H9 (cell line): ENCODE measurements at regions not wholly inside any gene's neighbourhood (a gene's known extent, or its start where the extent isn't known, plus 50 kb on each side); places are given as distances from the start of the nearest gene placed in this dataset.

Experiments
- DNase-seq: peaks from one replicate; pipeline ENCODE4 v3.0.0-alpha.2; 2017
- H2AFZ ChIP-seq: one replicate; pipeline ENCODE4 v1.6.1; 2013; ENCODE audit warnings: mild to moderate bottlenecking, low read length, control low read depth, moderate library complexity
- H2AK5ac ChIP-seq: 2 replicates; pipeline ENCODE4 v1.6.1; 2013; ENCODE audit warnings: low read length, control low read depth, mixed read lengths; ENCODE audit not compliant: insufficient read length
- H2BK120ac ChIP-seq: one replicate; pipeline ENCODE4 v1.6.1; 2013; ENCODE audit warnings: low read depth, mild to moderate bottlenecking, low read length, control low read depth, inconsistent platforms; ENCODE audit not compliant: poor library complexity, severe bottlenecking
- H2BK12ac ChIP-seq: 2 replicates; pipeline ENCODE4 v1.6.1; 2013; ENCODE audit warnings: low read length, control low read depth, mixed read lengths, low read depth; ENCODE audit not compliant: insufficient read length
- H2BK15ac ChIP-seq: 2 replicates; pipeline ENCODE4 v1.6.1; 2013; ENCODE audit warnings: low read depth, low read length, control low read depth
- H2BK20ac ChIP-seq: one replicate; pipeline ENCODE4 v1.6.1; 2013; ENCODE audit warnings: low read depth, mild to moderate bottlenecking, low read length, control low read depth, inconsistent platforms; ENCODE audit not compliant: poor library complexity, severe bottlenecking
- H2BK5ac ChIP-seq: 2 replicates; pipeline ENCODE4 v1.6.1; 2013; ENCODE audit warnings: low read length, control low read depth, mixed read lengths; ENCODE audit not compliant: insufficient read length
- H3K14ac ChIP-seq: 2 replicates; pipeline ENCODE4 v1.6.1; 2013; ENCODE audit warnings: low read length, control low read depth; ENCODE audit not compliant: insufficient read depth
- H3K18ac ChIP-seq: 2 replicates; pipeline ENCODE4 v1.6.1; 2013; ENCODE audit warnings: low read depth, mild to moderate bottlenecking, mixed read lengths, low read length, control low read depth; ENCODE audit not compliant: insufficient read length
- H3K23ac ChIP-seq: 2 replicates; pipeline ENCODE4 v1.6.1; 2013; ENCODE audit warnings: low read length, control low read depth, mixed read lengths, low read depth; ENCODE audit not compliant: insufficient read length
- H3K23me2 ChIP-seq: 2 replicates; pipeline ENCODE4 v1.6.1; 2013; ENCODE audit warnings: low read depth, mild to moderate bottlenecking, mixed read lengths, low read length, control low read depth; ENCODE audit not compliant: insufficient read length, poor library complexity, severe bottlenecking
- H3K27ac ChIP-seq: 2 replicates; pipeline ENCODE4 v1.5.1; 2013; ENCODE audit warnings: low read length, control low read depth, mixed read lengths, low read depth; ENCODE audit not compliant: insufficient read length
- H3K27me3 ChIP-seq: 2 replicates; pipeline ENCODE4 v1.6.1; 2013; ENCODE audit warnings: low read length, control low read depth, inconsistent platforms; ENCODE audit not compliant: insufficient read depth
- H3K4ac ChIP-seq: 2 replicates; pipeline ENCODE4 v1.6.1; 2013; ENCODE audit warnings: low read depth, mild to moderate bottlenecking, control low read depth, inconsistent platforms, low read length, moderate library complexity
- H3K4me1 ChIP-seq: 2 replicates; pipeline ENCODE4 v1.6.1; 2013; ENCODE audit warnings: low read length, control low read depth, inconsistent platforms; ENCODE audit not compliant: insufficient read depth
- H3K4me2 ChIP-seq: 2 replicates; pipeline ENCODE4 v1.6.1; 2013; ENCODE audit warnings: low read length, control low read depth, mixed read lengths; ENCODE audit not compliant: insufficient read length, insufficient read depth
- H3K56ac ChIP-seq: 2 replicates; pipeline ENCODE4 v1.6.1; 2013; ENCODE audit warnings: low read depth, mild to moderate bottlenecking, mixed read lengths, low read length, control low read depth; ENCODE audit not compliant: insufficient read length
- H3K79me1 ChIP-seq: 2 replicates; pipeline ENCODE4 v1.6.1; 2013; ENCODE audit warnings: low read depth, mild to moderate bottlenecking, moderate library complexity, low read length, control low read depth, inconsistent platforms; ENCODE audit not compliant: insufficient read depth, poor library complexity, severe bottlenecking
- H3K79me2 ChIP-seq: 2 replicates; pipeline ENCODE4 v1.6.1; 2013; ENCODE audit warnings: low read length, control low read depth, inconsistent platforms; ENCODE audit not compliant: insufficient read depth
- H3K9ac ChIP-seq: 2 replicates; pipeline ENCODE4 v1.6.1; 2013; ENCODE audit warnings: low read length, control low read depth, mixed read lengths; ENCODE audit not compliant: insufficient read length; ENCODE audit errors: extremely low read depth
- H3K9me3 ChIP-seq: one replicate; pipeline ENCODE4 v1.6.1; 2013; ENCODE audit warnings: low read depth, low read length, inconsistent platforms; ENCODE audit not compliant: control insufficient read depth
- H3T11ph ChIP-seq: one replicate; pipeline ENCODE4 v1.6.1; 2013; ENCODE audit warnings: mild to moderate bottlenecking, low read length, control low read depth, inconsistent platforms
- H4K20me1 ChIP-seq: one replicate; pipeline ENCODE4 v1.6.1; 2013; ENCODE audit not compliant: control insufficient read depth, insufficient read length, insufficient read depth
- H4K5ac ChIP-seq: 2 replicates; pipeline ENCODE4 v1.6.1; 2013; ENCODE audit warnings: low read depth, mild to moderate bottlenecking, mixed read lengths, low read length, control low read depth; ENCODE audit not compliant: insufficient read length
- H4K8ac ChIP-seq: replicated peaks from 2 replicates; pipeline ENCODE4 v1.6.1; 2013; ENCODE audit warnings: low read length, control low read depth, mixed read lengths, low read depth; ENCODE audit not compliant: insufficient read length
- H4K91ac ChIP-seq: 2 replicates; pipeline ENCODE4 v1.6.1; 2013; ENCODE audit warnings: low read depth, mild to moderate bottlenecking, moderate library complexity, mixed read lengths, low read length, control low read depth; ENCODE audit not compliant: insufficient read length
- H3K27ac Mint-ChIP-seq, 3 experiments: 2 replicates in 2 of 3; 3 replicates in 1 of 3; pipeline ENCODE4 v1.8.0; 2020 to 2021; ENCODE audit warnings: mixed read lengths in 3 of 3, mild to moderate bottlenecking in 1 of 3, moderate library complexity in 1 of 3
- H3K27me3 Mint-ChIP-seq: 2 replicates; pipeline ENCODE4 v1.8.0; 2021; ENCODE audit warnings: low read depth, mild to moderate bottlenecking, moderate library complexity, mixed read lengths
- H3K36me3 Mint-ChIP-seq, 3 experiments: 2 replicates in 2 of 3; 3 replicates in 1 of 3; pipeline ENCODE4 v1.8.0; 2020 to 2021; ENCODE audit warnings: low read depth in 3 of 3, mixed read lengths in 3 of 3; ENCODE audit not compliant: insufficient read depth in 1 of 3
- H3K4me1 Mint-ChIP-seq, 2 experiments: 2 replicates each; pipeline ENCODE4 v1.8.0; 2020; ENCODE audit warnings: mixed read lengths in 2 of 2
- H3K4me3 Mint-ChIP-seq, 2 experiments: 2 replicates in 1 of 2; 3 replicates in 1 of 2; pipeline ENCODE4 v1.8.0; 2020 to 2021; ENCODE audit warnings: mild to moderate bottlenecking in 2 of 2, mixed read lengths in 2 of 2, moderate library complexity in 1 of 2
- H3K9me3 Mint-ChIP-seq, 2 experiments: 2 replicates in 1 of 2; 3 replicates in 1 of 2; pipeline ENCODE4 v1.8.0; 2020; ENCODE audit warnings: mild to moderate bottlenecking in 2 of 2, mixed read lengths in 2 of 2, moderate library complexity in 1 of 2
- WGBS: extraction: QIAGEN DNeasy Blood & Tissue Kit; methylation state at CpG from one replicate; pipeline ENCODE4 v1.1.7; 2013; ENCODE audit warnings: missing lambda C conversion rate, low lambda C conversion rate, mixed read lengths; ENCODE audit not compliant: insufficient read length; ENCODE audit errors: extremely low coverage; 5-methylcytosine and 5-hydroxymethylcytosine counted together
- TF ChIP-seq, protein P1 (sequence below): fragments of 200-600 bp; sonication (generic); conservative IDR thresholded peaks from 3 replicates; pipeline ENCODE4 v1.8.0; 2021; ENCODE audit warnings: antibody characterized with exemption, mild to moderate bottlenecking

DNA sequence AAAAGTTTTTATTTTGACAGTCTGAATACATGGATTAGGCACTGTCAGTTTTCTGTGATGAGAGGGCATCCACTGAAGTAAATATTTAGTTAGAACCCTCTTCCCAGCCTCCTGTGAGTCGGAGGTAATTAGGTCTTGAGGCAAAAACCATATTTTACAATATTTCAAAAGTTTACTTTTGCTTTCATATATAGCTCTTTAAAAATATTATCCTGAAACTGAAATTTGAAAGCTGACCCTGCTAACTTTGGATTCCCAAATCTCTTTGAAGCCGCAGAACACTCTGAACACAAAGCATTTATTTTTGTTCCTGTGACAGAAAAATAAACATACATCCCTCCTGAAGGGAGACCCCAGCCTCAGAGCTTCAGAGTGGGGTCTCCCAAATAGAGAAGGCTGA lies 317.4 kb downstream of the KIF20B start:
- Histone ChIP-seq H2AFZ (no peak overlapping the region), H3K9ac (no peak overlapping the region), H4K20me1 (no peaks in the 10 kb centered on the region), H3K79me2 (no peaks in the 10 kb centered on the region), H2BK12ac (no peak overlapping the region), H2BK15ac (no peak overlapping the region), H3K56ac (no peak overlapping the region), H3K23me2 (no peaks in the 10 kb centered on the region), H2AK5ac (no peak overlapping the region), H3K27me3 (no peaks in the 10 kb centered on the region), H3K4me2 (no peak overlapping the region), H3K23ac (no peak overlapping the region), H4K8ac (no peak overlapping the region), H2BK5ac (no peak overlapping the region), H3K79me1 (no peaks in the 10 kb centered on the region), H4K5ac (no peak overlapping the region), H3K27ac (no peak overlapping the region), H3K14ac (no peak overlapping the region), H4K91ac (no peak overlapping the region), H3K18ac (no peak overlapping the region), H3K9me3 (no peaks in the 10 kb centered on the region), H3K4ac (no peak overlapping the region), H2BK20ac (no peak overlapping the region), H3K4me1 (no peaks in the 10 kb centered on the region), H2BK120ac (no peak overlapping the region), H3T11ph (no peak overlapping the region)
- no peaks in the 10 kb centered on the region; a peak in 1 of 7 replicates for H3K36me3 Mint-ChIP-seq
- peaks cover 5% of the 10 kb centered on the region for H3K27me3 Mint-ChIP-seq
- no peaks in the 10 kb centered on the region; a peak in 3 of 5 replicates for H3K9me3 Mint-ChIP-seq
- H3K4me3 Mint-ChIP-seq, result no peak overlapping the region
- TF ChIP-seq, protein P1, sequence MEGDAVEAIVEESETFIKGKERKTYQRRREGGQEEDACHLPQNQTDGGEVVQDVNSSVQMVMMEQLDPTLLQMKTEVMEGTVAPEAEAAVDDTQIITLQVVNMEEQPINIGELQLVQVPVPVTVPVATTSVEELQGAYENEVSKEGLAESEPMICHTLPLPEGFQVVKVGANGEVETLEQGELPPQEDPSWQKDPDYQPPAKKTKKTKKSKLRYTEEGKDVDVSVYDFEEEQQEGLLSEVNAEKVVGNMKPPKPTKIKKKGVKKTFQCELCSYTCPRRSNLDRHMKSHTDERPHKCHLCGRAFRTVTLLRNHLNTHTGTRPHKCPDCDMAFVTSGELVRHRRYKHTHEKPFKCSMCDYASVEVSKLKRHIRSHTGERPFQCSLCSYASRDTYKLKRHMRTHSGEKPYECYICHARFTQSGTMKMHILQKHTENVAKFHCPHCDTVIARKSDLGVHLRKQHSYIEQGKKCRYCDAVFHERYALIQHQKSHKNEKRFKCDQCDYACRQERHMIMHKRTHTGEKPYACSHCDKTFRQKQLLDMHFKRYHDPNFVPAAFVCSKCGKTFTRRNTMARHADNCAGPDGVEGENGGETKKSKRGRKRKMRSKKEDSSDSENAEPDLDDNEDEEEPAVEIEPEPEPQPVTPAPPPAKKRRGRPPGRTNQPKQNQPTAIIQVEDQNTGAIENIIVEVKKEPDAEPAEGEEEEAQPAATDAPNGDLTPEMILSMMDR, result no peak
- WGBS, result no CpG with 5 or more reads among the region's 2 CpGs
- DNase-seq, result no peak
- peaks cover 3% of the 10 kb centered on the region in 2 experiments; a peak in 3 of 4 replicates for H3K4me1 Mint-ChIP-seq
- H3K27ac Mint-ChIP-seq, result no peak overlapping the region
